Peyer's patch (tissue), 4 donors: ENCODE measurements at regions not wholly inside any gene's neighbourhood (a gene's known extent, or its start where the extent isn't known, plus 50 kb on each side); places are given as distances from the start of the nearest gene placed in this dataset.

ENCODE experiments used
- CTCF ChIP-seq, 6 experiments: fragments of 450-650 bp in 4 of 6; fragments of 200-600 bp in 2 of 6; sonication (generic) in 1 of 6; IDR thresholded peaks; one replicate each; pipeline ENCODE4 v1.5.1; 2017 to 2019; ENCODE audit warnings: antibody characterized with exemption in 6 of 6, mild to moderate bottlenecking in 3 of 6, moderate library complexity in 1 of 6
- POLR2A ChIP-seq, 2 donors: fragments of 450-650 bp; IDR thresholded peaks; one replicate each; pipeline ENCODE4 v1.5.1; 2017; ENCODE audit warnings: antibody characterized with exemption in 2 of 2, mild to moderate bottlenecking in 2 of 2, moderate library complexity in 2 of 2

GRCh38 chr3:163821841-163822240 lies 1256.5 kb downstream of the SI start:
- no peak for TF ChIP-seq CTCF (IDR thresholded peaks at IDR 0.05)
- no peak for TF ChIP-seq POLR2A (IDR thresholded peaks at IDR 0.05)
